ENCODE measurements at regions not wholly inside any gene's neighbourhood (a gene's known extent, or its start where the extent isn't known, plus 50 kb on each side); places are given as distances from the start of the nearest gene placed in this dataset.

DNA sequence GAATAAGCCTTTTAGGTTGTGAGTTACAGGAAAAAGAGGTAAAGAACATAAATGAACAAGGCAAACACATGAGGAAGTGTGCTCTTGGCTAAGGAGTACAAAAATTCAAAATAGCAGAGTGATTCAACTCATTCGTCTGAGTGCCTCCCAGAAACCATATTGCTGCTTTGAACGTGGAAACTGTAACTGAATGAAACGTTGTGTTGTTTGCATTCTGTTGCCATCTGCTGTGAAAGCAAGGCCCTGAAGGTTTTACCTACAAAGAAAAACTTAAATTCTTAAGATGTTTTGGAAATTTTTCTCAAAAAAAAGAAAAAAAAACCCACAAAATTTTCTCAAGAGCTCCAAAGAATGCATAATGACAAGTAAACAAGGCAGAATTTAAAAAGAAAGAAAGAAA lies 375.4 kb upstream of the HS3ST5 start:
- no peaks in the 10 kb centered on the region for H3K4me1 ChIP-seq (ENCODE audit: control insufficient read depth in 1 of 2, insufficient read depth in 2 of 2, low read depth in 1 of 2, low read length in 1 of 2)
- H4K20me1 ChIP-seq (ENCODE audit: insufficient read depth) = no peaks in the 10 kb centered on the region
- DNase-seq = no peak
- H3K4me2 ChIP-seq = no peak overlapping the region
- no peaks in the 10 kb centered on the region for H3K27me3 ChIP-seq (ENCODE audit: insufficient read depth)
- no peaks in the 10 kb centered on the region for H3K79me2 ChIP-seq (ENCODE audit: insufficient read depth)
- no peaks in the 10 kb centered on the region for H3K9me2 ChIP-seq
- no peak overlapping the region for H2AFZ ChIP-seq (ENCODE audit: low read depth)
- no peaks in the 10 kb centered on the region for H3K9me3 ChIP-seq
- no peak for TF ChIP-seq RFX5 (IDR thresholded peaks at IDR 0.05; ENCODE audit: low read length)
- no peak for TF ChIP-seq FOSL2 (IDR thresholded peaks at IDR 0.05; ENCODE audit: borderline replicate concordance, low read depth)
- no peak for TF ChIP-seq GABPA (IDR thresholded peaks at IDR 0.05; ENCODE audit: low read depth)
- no peak for TF ChIP-seq RXRA (IDR thresholded peaks at IDR 0.05; ENCODE audit: borderline replicate concordance, low read depth)
- no peak for TF ChIP-seq EZH2phosphoT487 (IDR thresholded peaks at IDR 0.05; ENCODE audit: borderline replicate concordance, low read depth)
- TF ChIP-seq FOXJ3 (CRISPR knock-in tag; IDR thresholded peaks at IDR 0.05) = no peak
- TF ChIP-seq POLR2AphosphoS5 (IDR thresholded peaks at IDR 0.05; ENCODE audit: low read depth, low read length) = no peak
- TF ChIP-seq, protein P1, sequence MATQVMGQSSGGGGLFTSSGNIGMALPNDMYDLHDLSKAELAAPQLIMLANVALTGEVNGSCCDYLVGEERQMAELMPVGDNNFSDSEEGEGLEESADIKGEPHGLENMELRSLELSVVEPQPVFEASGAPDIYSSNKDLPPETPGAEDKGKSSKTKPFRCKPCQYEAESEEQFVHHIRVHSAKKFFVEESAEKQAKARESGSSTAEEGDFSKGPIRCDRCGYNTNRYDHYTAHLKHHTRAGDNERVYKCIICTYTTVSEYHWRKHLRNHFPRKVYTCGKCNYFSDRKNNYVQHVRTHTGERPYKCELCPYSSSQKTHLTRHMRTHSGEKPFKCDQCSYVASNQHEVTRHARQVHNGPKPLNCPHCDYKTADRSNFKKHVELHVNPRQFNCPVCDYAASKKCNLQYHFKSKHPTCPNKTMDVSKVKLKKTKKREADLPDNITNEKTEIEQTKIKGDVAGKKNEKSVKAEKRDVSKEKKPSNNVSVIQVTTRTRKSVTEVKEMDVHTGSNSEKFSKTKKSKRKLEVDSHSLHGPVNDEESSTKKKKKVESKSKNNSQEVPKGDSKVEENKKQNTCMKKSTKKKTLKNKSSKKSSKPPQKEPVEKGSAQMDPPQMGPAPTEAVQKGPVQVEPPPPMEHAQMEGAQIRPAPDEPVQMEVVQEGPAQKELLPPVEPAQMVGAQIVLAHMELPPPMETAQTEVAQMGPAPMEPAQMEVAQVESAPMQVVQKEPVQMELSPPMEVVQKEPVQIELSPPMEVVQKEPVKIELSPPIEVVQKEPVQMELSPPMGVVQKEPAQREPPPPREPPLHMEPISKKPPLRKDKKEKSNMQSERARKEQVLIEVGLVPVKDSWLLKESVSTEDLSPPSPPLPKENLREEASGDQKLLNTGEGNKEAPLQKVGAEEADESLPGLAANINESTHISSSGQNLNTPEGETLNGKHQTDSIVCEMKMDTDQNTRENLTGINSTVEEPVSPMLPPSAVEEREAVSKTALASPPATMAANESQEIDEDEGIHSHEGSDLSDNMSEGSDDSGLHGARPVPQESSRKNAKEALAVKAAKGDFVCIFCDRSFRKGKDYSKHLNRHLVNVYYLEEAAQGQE (IDR thresholded peaks at IDR 0.05; ENCODE audit: low read depth, low read length) = no peak
- TF ChIP-seq TCF12 (IDR thresholded peaks at IDR 0.05) = no peak
- TF ChIP-seq, protein P2, sequence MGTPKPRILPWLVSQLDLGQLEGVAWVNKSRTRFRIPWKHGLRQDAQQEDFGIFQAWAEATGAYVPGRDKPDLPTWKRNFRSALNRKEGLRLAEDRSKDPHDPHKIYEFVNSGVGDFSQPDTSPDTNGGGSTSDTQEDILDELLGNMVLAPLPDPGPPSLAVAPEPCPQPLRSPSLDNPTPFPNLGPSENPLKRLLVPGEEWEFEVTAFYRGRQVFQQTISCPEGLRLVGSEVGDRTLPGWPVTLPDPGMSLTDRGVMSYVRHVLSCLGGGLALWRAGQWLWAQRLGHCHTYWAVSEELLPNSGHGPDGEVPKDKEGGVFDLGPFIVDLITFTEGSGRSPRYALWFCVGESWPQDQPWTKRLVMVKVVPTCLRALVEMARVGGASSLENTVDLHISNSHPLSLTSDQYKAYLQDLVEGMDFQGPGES (IDR thresholded peaks at IDR 0.05; ENCODE audit: low read depth, low read length) = no peak
- TF ChIP-seq ELF1 (IDR thresholded peaks at IDR 0.05) = no peak
- TF ChIP-seq NRF1 (IDR thresholded peaks at IDR 0.05; ENCODE audit: low read depth, low read length) = no peak
- TF ChIP-seq SIN3A (IDR thresholded peaks at IDR 0.05; ENCODE audit: borderline replicate concordance, low read depth, low read length) = no peak
- TF ChIP-seq EP300 (IDR thresholded peaks at IDR 0.05; ENCODE audit: borderline replicate concordance in 1 of 2, low read depth in 1 of 2, low read length in 1 of 2) = no peak
- TF ChIP-seq, protein P3, sequence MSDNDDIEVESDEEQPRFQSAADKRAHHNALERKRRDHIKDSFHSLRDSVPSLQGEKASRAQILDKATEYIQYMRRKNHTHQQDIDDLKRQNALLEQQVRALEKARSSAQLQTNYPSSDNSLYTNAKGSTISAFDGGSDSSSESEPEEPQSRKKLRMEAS (IDR thresholded peaks at IDR 0.05; ENCODE audit: low read depth) = no peak
- no peak for TF ChIP-seq CHD2 (IDR thresholded peaks at IDR 0.05; ENCODE audit: low read length, partially characterized antibody)
- H3K9ac ChIP-seq = no peak overlapping the region
- H3F3A ChIP-seq (replicated peaks; ENCODE audit: insufficient read depth) = no peaks in the 10 kb centered on the region
- H3K27ac ChIP-seq (ENCODE audit: low read depth in 2 of 2, low read length in 1 of 2) = no peak overlapping the region
- CTCF ChIA-PET = no interaction called here
- no peak overlapping the region for H3K4me3 ChIP-seq (ENCODE audit: low read depth in 2 of 2, low read length in 1 of 2)
- POLR2A ChIA-PET = no interaction called here
- 18% methylated on average over 3 of the region's 3 CpGs for WGBS (ENCODE audit: low lambda C conversion rate)
- no peaks in the 10 kb centered on the region for H3K36me3 ChIP-seq (replicated peaks in 1 of 2; ENCODE audit: control insufficient read depth in 1 of 2, insufficient read depth in 2 of 2, low read length in 1 of 2)

Data from SK-N-SH (cell line).